ENCODE measurements at regions not wholly inside any gene's neighbourhood (a gene's known extent, or its start where the extent isn't known, plus 50 kb on each side); places are given as distances from the start of the nearest gene placed in this dataset.

DNA sequence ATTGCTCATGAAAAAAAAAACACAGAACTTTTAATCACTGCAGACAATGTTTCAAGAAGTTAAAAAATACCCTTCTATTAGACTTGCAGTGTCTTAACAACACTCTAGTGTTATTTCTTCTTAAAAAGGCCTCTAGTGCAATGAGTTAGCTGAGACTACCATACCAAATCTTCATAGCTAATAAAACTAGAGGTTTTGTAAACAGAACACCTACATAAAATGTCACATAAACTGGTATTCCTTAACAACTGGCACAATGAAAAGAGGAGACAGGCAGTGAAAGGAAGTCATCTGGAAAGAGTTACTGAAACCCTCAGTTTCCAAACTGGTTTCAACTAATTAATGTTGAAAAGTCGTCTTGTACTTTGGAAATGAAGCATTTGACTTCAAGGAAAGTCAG, 394.2 kb upstream of the PMFBP1 start:
- Histone ChIP-seq H3K36me3 (no peaks in the 10 kb centered on the region), H3K9me3 (no peaks in the 10 kb centered on the region), H3K27ac (no peak overlapping the region), H3K4me1 (no peaks in the 10 kb centered on the region), H3K27me3 (no peaks in the 10 kb centered on the region), H3K4me3 (no peak overlapping the region)
- TF ChIP-seq, protein P1, sequence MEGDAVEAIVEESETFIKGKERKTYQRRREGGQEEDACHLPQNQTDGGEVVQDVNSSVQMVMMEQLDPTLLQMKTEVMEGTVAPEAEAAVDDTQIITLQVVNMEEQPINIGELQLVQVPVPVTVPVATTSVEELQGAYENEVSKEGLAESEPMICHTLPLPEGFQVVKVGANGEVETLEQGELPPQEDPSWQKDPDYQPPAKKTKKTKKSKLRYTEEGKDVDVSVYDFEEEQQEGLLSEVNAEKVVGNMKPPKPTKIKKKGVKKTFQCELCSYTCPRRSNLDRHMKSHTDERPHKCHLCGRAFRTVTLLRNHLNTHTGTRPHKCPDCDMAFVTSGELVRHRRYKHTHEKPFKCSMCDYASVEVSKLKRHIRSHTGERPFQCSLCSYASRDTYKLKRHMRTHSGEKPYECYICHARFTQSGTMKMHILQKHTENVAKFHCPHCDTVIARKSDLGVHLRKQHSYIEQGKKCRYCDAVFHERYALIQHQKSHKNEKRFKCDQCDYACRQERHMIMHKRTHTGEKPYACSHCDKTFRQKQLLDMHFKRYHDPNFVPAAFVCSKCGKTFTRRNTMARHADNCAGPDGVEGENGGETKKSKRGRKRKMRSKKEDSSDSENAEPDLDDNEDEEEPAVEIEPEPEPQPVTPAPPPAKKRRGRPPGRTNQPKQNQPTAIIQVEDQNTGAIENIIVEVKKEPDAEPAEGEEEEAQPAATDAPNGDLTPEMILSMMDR (IDR thresholded peaks at IDR 0.05), result no peak
- ATAC-seq (no peak), DNase-seq (no peak)
- intact Hi-C loops (cut with DNase I), result no loop called here

DNA sequence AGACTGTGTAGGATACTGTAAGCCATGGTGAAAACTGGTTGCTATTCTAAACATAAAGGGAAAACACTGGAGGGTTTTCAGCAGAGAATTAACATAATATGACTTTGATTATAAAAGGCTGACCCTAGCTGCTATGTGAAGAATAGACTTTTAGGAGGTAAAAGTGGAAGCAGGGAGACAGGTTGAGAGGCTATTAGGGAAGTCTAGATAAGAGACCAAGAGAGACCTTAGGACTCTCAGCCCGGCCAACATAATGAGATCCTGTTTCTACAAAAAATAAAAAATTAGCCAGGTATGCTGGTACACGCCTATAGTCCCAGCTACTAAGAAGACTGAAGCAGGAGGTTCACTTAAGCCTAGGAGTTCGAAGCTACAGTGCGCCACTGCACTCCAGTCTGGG, 393.2 kb upstream of the PMFBP1 start:
- TF ChIP-seq, protein P1 (IDR thresholded peaks at IDR 0.05), result no peak
- Histone ChIP-seq H3K27me3 (no peaks in the 10 kb centered on the region), H3K4me3 (no peak overlapping the region), H3K36me3 (no peaks in the 10 kb centered on the region), H3K9me3 (no peaks in the 10 kb centered on the region), H3K27ac (no peak overlapping the region), H3K4me1 (no peaks in the 10 kb centered on the region)
- intact Hi-C loops (cut with DNase I), result no loop called here
- DNase-seq, result no peak
- no peak for ATAC-seq

DNA sequence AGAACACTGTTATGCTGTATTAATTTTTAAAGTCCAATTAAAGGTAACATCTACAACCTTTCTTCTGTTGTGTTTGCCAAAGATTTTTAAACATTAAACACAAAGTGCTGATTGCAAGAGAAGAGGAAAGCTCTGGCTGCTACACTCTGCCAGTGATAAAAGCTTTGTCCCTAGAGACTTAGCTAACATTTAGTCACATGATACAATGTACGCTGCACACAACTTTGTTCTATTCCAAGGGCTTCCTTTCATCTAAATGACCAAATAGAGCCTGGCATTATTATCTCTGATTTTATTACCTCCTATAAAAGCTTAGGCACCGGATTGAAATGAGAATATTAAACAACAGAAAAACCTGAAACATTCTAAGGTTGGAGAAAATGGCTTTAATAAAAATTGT, 388.7 kb upstream of the PMFBP1 start:
- TF ChIP-seq, protein P1 (IDR thresholded peaks at IDR 0.05), result no peak
- H3K36me3 ChIP-seq, result no peaks in the 10 kb centered on the region
- intact Hi-C loops (cut with DNase I), result no loop called here
- no peak overlapping the region for H3K27ac ChIP-seq
- no peaks in the 10 kb centered on the region for H3K27me3 ChIP-seq
- H3K4me3 ChIP-seq, result no peak overlapping the region
- DNase-seq, result peak in 1 of 4 donors; percentile 3
- H3K4me1 ChIP-seq, result no peaks in the 10 kb centered on the region
- no peaks in the 10 kb centered on the region for H3K9me3 ChIP-seq
- no peak for ATAC-seq

DNA sequence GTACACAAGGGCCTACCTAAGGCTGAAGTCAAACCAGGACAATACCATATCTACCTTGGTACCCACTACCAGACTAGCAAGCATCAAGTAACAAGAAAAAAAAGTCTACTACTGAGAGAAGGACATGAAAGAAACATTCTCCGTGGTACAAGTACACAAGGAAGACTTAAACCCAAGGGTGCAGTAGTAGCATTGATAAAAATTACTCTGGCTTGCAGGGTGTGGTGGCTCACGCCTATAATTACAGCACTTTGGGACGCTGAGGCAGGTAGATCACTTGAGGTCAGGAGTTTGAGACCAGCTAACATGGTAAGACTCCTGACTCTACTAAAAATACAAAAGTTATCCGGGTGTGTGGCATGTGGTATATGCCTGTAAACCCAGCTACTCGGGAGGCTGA, 386.5 kb upstream of the PMFBP1 start:
- intact Hi-C loops (cut with DNase I), result no loop called here
- Histone ChIP-seq H3K36me3 (no peaks in the 10 kb centered on the region), H3K4me1 (no peaks in the 10 kb centered on the region), H3K9me3 (no peaks in the 10 kb centered on the region), H3K27me3 (no peaks in the 10 kb centered on the region), H3K27ac (no peak overlapping the region), H3K4me3 (no peak overlapping the region)
- TF ChIP-seq, protein P1 (IDR thresholded peaks at IDR 0.05), result no peak
- ATAC-seq (no peak), DNase-seq (no peak)

DNA sequence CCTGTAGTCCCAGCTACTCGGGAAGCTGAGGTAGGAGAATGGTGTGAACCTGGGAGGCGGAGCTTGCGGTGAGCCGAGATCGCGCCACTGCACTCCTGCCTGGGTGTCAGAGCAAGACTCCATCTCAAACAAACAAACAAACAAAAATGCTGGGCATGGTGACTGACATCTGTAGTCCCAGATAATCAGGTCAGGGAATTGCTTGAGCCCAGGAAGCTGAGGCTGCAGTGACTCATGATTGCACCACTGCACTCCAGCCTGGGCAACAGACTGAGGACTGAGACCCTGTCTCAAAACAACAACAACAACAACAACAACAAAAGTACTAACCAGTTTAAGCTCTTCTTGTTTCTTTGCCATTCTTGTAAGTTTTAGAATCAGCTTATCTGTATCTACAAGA, 383.0 kb upstream of the PMFBP1 start:
- TF ChIP-seq, protein P1 (IDR thresholded peaks at IDR 0.05), result no peak
- intact Hi-C loops (cut with DNase I), result no loop called here
- H3K27ac ChIP-seq, result no peak overlapping the region
- DNase-seq (no peak), ATAC-seq (no peak)
- H3K4me3 ChIP-seq, result no peak overlapping the region
- H3K4me1 ChIP-seq, result no peaks in the 10 kb centered on the region
- H3K36me3 ChIP-seq, result no peaks in the 10 kb centered on the region
- H3K27me3 ChIP-seq, result no peaks in the 10 kb centered on the region
- peaks cover 0 to 7% of the 10 kb centered on the region in 2 donors for H3K9me3 ChIP-seq
